Spinal cord (tissue), 9 donors: ENCODE measurements at regions not wholly inside any gene's neighbourhood (a gene's known extent, or its start where the extent isn't known, plus 50 kb on each side); places are given as distances from the start of the nearest gene placed in this dataset.

ENCODE experiments used
- DNase-seq, 6 donors: peaks; one replicate each; pipeline versions ENCODE4 v3.0.0 to v3.0.0-alpha.2; 2013 to 2015; ENCODE audit warnings: low spot score in 6 of 6, low read depth in 4 of 6
- H3K27ac ChIP-seq: one replicate; pipeline ENCODE4 v1.5.1; 2013; ENCODE audit warnings: low read depth, low read length, control low read depth
- H3K27me3 ChIP-seq: one replicate; pipeline ENCODE4 v1.6.1; 2013; ENCODE audit warnings: low read length; ENCODE audit not compliant: control insufficient read depth, insufficient read depth
- H3K36me3 ChIP-seq: one replicate; pipeline ENCODE4 v1.6.1; 2013; ENCODE audit warnings: low read length; ENCODE audit not compliant: control insufficient read depth, insufficient read depth
- H3K4me1 ChIP-seq: one replicate; pipeline ENCODE4 v1.6.1; 2013; ENCODE audit warnings: low read length; ENCODE audit not compliant: control insufficient read depth, insufficient read depth
- H3K4me3 ChIP-seq: one replicate; pipeline ENCODE4 v1.5.1; 2013; ENCODE audit warnings: low read depth, low read length, control low read depth
- H3K9me3 ChIP-seq: one replicate; pipeline ENCODE4 v1.6.1; 2013; ENCODE audit warnings: low read length; ENCODE audit not compliant: control insufficient read depth, insufficient read depth
- WGBS: methylation state at CpG from one replicate; pipeline ENCODE4 v1.1.5; 2013; ENCODE audit warnings: missing lambda C conversion rate; ENCODE audit not compliant: insufficient coverage; 5-methylcytosine and 5-hydroxymethylcytosine counted together
- donor health status: healthy.

GRCh38 chr22:22092101-22092500 lies 109.5 kb upstream of the TOP3B start:
- Histone ChIP-seq H3K36me3 (no peaks in the 10 kb centered on the region), H3K9me3 (no peaks in the 10 kb centered on the region), H3K27ac (no peak overlapping the region), H3K4me3 (no peak overlapping the region), H3K4me1 (no peaks in the 10 kb centered on the region), H3K27me3 (peaks cover 12% of the 10 kb centered on the region)
- DNase-seq: no peak
- WGBS: 100% methylated on average over 1 of the region's 3 CpGs

GRCh38 chr22:22091400-22091878 lies 108.9 kb upstream of the TOP3B start:
- no peak overlapping the region for H3K4me3 ChIP-seq
- WGBS: 93% methylated on average over 4 of the region's 6 CpGs
- no peak overlapping the region for H3K27ac ChIP-seq
- H3K27me3 ChIP-seq: peaks cover 12% of the 10 kb centered on the region
- H3K9me3 ChIP-seq: no peaks in the 10 kb centered on the region
- DNase-seq: no peak
- H3K4me1 ChIP-seq: no peaks in the 10 kb centered on the region
- no peaks in the 10 kb centered on the region for H3K36me3 ChIP-seq

GRCh38 chr22:22090650-22091399 lies 108.2 kb upstream of the TOP3B start:
- no peak overlapping the region for H3K27ac ChIP-seq
- WGBS: 15% methylated on average over 2 of the region's 10 CpGs
- no peak for DNase-seq
- H3K9me3 ChIP-seq: no peaks in the 10 kb centered on the region
- H3K27me3 ChIP-seq: peaks cover 12% of the 10 kb centered on the region
- no peaks in the 10 kb centered on the region for H3K36me3 ChIP-seq
- no peaks in the 10 kb centered on the region for H3K4me1 ChIP-seq
- no peak overlapping the region for H3K4me3 ChIP-seq

GRCh38 chr22:22089459-22090308 lies 107.1 kb upstream of the TOP3B start:
- no peak for DNase-seq
- no peaks in the 10 kb centered on the region for H3K4me1 ChIP-seq
- H3K27ac ChIP-seq: no peak overlapping the region
- WGBS: 40% methylated on average over 1 of the region's 3 CpGs
- peaks cover 12% of the 10 kb centered on the region for H3K27me3 ChIP-seq
- H3K36me3 ChIP-seq: no peaks in the 10 kb centered on the region
- no peak overlapping the region for H3K4me3 ChIP-seq
- no peaks in the 10 kb centered on the region for H3K9me3 ChIP-seq

- peaks cover 12% of the 10 kb centered on the region for H3K27me3 ChIP-seq
- no peak overlapping the region for H3K4me3 ChIP-seq
- H3K4me1 ChIP-seq: no peaks in the 10 kb centered on the region
- no peaks in the 10 kb centered on the region for H3K36me3 ChIP-seq
- WGBS: 81% methylated on average over 8 of the region's 9 CpGs
- H3K27ac ChIP-seq: no peak overlapping the region
- H3K9me3 ChIP-seq: no peaks in the 10 kb centered on the region
- no peak for DNase-seq
These were observed 106.3 kb upstream of the TOP3B start for GRCh38 chr22:22088658-22089458.

- Histone ChIP-seq H3K9me3 (no peaks in the 10 kb centered on the region), H3K36me3 (no peaks in the 10 kb centered on the region), H3K27ac (no peak overlapping the region), H3K4me1 (no peaks in the 10 kb centered on the region), H3K4me3 (no peak overlapping the region), H3K27me3 (peaks cover 7% of the 10 kb centered on the region)
- WGBS: 90% methylated on average over 10 of the region's 10 CpGs
- DNase-seq: no peak
These were observed 105.5 kb upstream of the TOP3B start for GRCh38 chr22:22087854-22088657.

- peaks cover 7% of the 10 kb centered on the region for H3K27me3 ChIP-seq
- no peaks in the 10 kb centered on the region for H3K4me1 ChIP-seq
- no peak overlapping the region for H3K4me3 ChIP-seq
- DNase-seq: no peak
- H3K9me3 ChIP-seq: no peaks in the 10 kb centered on the region
- H3K36me3 ChIP-seq: no peaks in the 10 kb centered on the region
- 86% methylated on average over 2 of the region's 2 CpGs for WGBS
- H3K27ac ChIP-seq: no peak overlapping the region
These were observed 104.0 kb upstream of the TOP3B start for GRCh38 chr22:22086501-22087158.

- 87% methylated on average over 3 of the region's 5 CpGs for WGBS
- H3K27me3 ChIP-seq: peaks cover 12% of the 10 kb centered on the region
- H3K27ac ChIP-seq: no peak overlapping the region
- H3K4me3 ChIP-seq: no peak overlapping the region
- H3K4me1 ChIP-seq: no peaks in the 10 kb centered on the region
- DNase-seq: no peak
- no peaks in the 10 kb centered on the region for H3K9me3 ChIP-seq
- no peaks in the 10 kb centered on the region for H3K36me3 ChIP-seq
These were observed 103.3 kb upstream of the TOP3B start for GRCh38 chr22:22085702-22086500.
